ENCODE measurements at regions not wholly inside any gene's neighbourhood (a gene's known extent, or its start where the extent isn't known, plus 50 kb on each side); places are given as distances from the start of the nearest gene placed in this dataset.
A peak's percentile ranks its signal among the peaks of the same experiment; 100 is the strongest.

DNA sequence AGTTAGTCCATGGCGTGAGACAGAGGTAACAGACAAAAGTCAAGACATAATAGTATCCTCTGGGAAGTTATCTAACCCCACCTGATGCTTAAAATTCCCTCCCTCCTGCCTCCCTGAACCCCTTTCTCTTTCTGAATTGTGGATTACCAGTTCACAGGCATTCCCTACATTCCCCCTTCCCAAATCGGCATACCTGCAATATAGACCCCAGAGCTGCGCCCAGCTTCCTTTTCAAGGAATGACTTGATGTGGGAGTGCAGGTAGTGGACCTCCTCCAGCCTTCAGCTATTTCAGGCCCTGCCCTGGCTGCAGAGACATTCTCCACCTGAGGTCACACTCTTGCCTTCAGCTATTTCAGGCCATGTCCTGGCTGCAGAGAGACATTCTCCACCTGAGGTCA lies 111.1 kb upstream of the KLF7 start:
- H3K4me3 ChIP-seq: no peak overlapping the region
- intact Hi-C loops (cut with DNase I): no loop called here
- H3K27me3 ChIP-seq: no peaks in the 10 kb centered on the region
- DNase-seq (no peak), ATAC-seq (no peak)
- WGBS, 4 donors: 85 to 98% (median 94%) methylated on average over 3 of the region's 3 CpGs
- no peaks in the 10 kb centered on the region for H3K9me3 ChIP-seq
- TF ChIP-seq, protein P1, sequence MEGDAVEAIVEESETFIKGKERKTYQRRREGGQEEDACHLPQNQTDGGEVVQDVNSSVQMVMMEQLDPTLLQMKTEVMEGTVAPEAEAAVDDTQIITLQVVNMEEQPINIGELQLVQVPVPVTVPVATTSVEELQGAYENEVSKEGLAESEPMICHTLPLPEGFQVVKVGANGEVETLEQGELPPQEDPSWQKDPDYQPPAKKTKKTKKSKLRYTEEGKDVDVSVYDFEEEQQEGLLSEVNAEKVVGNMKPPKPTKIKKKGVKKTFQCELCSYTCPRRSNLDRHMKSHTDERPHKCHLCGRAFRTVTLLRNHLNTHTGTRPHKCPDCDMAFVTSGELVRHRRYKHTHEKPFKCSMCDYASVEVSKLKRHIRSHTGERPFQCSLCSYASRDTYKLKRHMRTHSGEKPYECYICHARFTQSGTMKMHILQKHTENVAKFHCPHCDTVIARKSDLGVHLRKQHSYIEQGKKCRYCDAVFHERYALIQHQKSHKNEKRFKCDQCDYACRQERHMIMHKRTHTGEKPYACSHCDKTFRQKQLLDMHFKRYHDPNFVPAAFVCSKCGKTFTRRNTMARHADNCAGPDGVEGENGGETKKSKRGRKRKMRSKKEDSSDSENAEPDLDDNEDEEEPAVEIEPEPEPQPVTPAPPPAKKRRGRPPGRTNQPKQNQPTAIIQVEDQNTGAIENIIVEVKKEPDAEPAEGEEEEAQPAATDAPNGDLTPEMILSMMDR (IDR thresholded peaks at IDR 0.05): no peak
- no peak for TF ChIP-seq POLR2A (IDR thresholded peaks at IDR 0.05)
- no peaks in the 10 kb centered on the region for H3K36me3 ChIP-seq
- H3K27ac ChIP-seq: no peak overlapping the region
- peaks cover 0 to 3% (median 0%) of the 10 kb centered on the region in 12 donors for H3K4me1 ChIP-seq

DNA sequence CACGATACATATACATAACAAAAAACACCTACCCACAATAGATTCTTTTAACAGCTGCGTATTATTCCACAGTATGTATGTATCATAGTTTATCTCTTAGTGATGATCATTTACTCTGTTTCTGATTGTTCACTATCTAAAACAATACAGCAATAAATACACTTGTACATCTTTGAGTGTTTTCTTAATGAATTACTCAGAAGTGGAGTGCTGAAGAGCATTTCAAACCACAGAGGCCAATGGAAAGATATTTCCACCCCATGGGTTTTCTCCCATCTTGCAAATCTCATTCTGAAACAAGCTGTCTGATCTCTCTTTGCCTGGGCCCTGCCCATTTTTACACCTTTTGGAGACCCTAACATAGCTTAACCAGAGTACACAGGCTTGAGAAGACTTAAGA lies 113.8 kb upstream of the KLF7 start:
- Histone ChIP-seq H3K27ac (no peak overlapping the region), H3K4me3 (no peak overlapping the region), H3K36me3 (no peaks in the 10 kb centered on the region), H3K27me3 (no peaks in the 10 kb centered on the region), H3K9me3 (no peaks in the 10 kb centered on the region), H3K4me1 (peaks cover 0 to 22% (median 6%) of the 10 kb centered on the region in 12 donors)
- ATAC-seq (no peak), DNase-seq (no peak)
- intact Hi-C loops (cut with DNase I): no loop called here
- no peak for TF ChIP-seq POLR2A (IDR thresholded peaks at IDR 0.05)
- TF ChIP-seq, protein P1 (IDR thresholded peaks at IDR 0.05): no peak
- WGBS, 4 donors: 93 to 98% (median 98%) methylated on average over 2 of the region's 2 CpGs

DNA sequence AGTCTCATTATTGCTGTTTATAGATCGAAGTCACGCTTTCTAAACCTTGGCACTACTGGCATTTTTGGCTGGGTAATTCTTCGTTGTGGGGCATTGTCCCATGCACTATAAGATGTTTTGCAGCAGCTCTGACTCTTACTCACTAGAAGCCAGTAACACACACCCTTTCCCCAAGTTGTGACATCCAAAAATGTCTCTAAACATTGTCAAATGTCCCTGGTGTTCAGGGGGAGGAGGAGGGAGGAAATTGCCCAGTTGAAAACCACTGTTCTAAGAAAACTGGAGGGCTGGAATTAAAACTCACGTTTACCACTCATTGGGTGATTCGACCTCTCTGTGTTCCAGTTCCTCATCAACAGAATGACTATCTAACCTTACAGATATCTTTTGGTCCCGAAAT lies 115.7 kb upstream of the KLF7 start:
- ATAC-seq: no peak
- 93 to 96% (median 94%) methylated on average over 6 of the region's 6 CpGs for WGBS, 4 donors
- Histone ChIP-seq H3K27me3 (no peaks in the 10 kb centered on the region), H3K27ac (no peak overlapping the region), H3K4me3 (no peak overlapping the region), H3K36me3 (no peaks in the 10 kb centered on the region), H3K4me1 (peaks cover 0 to 36% (median 16%) of the 10 kb centered on the region in 12 donors), H3K9me3 (no peaks in the 10 kb centered on the region)
- DNase-seq: no peak
- no peak for TF ChIP-seq POLR2A (IDR thresholded peaks at IDR 0.05)
- TF ChIP-seq, protein P1 (IDR thresholded peaks at IDR 0.05): no peak
- intact Hi-C loops (cut with DNase I): loop anchor here in 1 of 10 donors (5.0 kb wide), 2 partner anchors 49 to 191 kb away; no protein-coding TSS in a partner anchor

DNA sequence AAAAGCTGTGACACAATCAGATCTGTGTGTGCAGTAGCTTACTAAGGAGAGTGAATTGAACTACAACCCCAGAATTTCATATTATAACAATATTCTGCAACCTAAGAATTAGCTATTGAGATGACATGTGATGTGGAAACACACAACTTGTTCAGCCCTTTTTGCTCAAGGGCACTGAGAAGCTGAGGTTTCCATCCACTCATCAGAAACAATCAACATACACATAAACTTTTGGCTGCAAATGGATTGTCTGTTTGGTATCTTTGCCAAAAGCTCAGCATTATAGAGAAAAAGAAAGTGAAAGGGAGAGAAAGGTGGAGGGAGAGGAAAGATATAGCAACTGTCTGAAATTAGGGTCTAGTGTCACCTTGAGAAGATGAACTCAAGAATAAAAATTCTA lies 117.2 kb upstream of the KLF7 start:
- no peak overlapping the region for H3K4me3 ChIP-seq

More for the DNA sequence above, 117.2 kb upstream of the KLF7 start:
- Histone ChIP-seq H3K36me3 (no peaks in the 10 kb centered on the region), H3K27me3 (no peaks in the 10 kb centered on the region), H3K27ac (peak overlapping the region in 3 of 12 donors; percentile 7 to 63 (median 9)), H3K9me3 (no peaks in the 10 kb centered on the region), H3K4me1 (peaks cover 0 to 37% (median 16%) of the 10 kb centered on the region in 12 donors)
- TF ChIP-seq POLR2A (IDR thresholded peaks at IDR 0.05): no peak
- TF ChIP-seq, protein P1 (IDR thresholded peaks at IDR 0.05): no peak
- no peak for ATAC-seq
- intact Hi-C loops (cut with DNase I): loop anchor here in 1 of 10 donors (5.0 kb wide), 2 partner anchors 51 to 189 kb away; no protein-coding TSS in a partner anchor
- no peak for DNase-seq

Measured in heart left ventricle (tissue), 16 donors.